GM12873 (cell line): ENCODE measurements at regions not wholly inside any gene's neighbourhood (a gene's known extent, or its start where the extent isn't known, plus 50 kb on each side); places are given as distances from the start of the nearest gene placed in this dataset.

Source experiments
- CTCF ChIP-seq: IDR thresholded peaks from 2 replicates; pipeline ENCODE4 v1.5.1; 2012; ENCODE audit warnings: low read depth, mild to moderate bottlenecking, moderate library complexity, low read length, control low read depth; ENCODE audit not compliant: insufficient read depth; ENCODE audit errors: missing control alignments

DNA sequence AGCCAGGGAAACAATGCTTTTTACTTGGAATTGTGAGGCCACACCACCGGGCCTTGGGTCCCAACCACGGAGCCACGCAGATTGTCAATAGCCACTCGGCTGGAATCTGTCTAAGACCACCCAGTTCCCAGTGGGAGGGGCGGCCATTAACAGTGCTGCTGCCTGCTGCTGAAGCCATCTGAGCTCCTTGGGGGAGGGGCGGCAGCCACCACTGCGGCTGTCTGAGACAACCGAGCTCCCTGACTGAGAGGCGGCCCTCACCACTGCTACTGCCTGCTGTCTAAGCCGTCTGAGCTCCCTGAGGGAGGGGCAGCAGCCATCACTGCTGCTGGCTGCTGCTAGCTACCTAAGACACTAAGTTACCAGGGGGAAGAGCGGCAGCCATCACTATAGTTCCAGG is 64.3 kb downstream of the DMRTA2 start:
- TF ChIP-seq CTCF = no peak

GRCh38 chr1:50357186-50357585 is 66.1 kb downstream of the DMRTA2 start:
- no peak for TF ChIP-seq CTCF

GRCh38 chr1:50354813-50355212 is 68.4 kb downstream of the DMRTA2 start:
- TF ChIP-seq CTCF = no peak

DNA sequence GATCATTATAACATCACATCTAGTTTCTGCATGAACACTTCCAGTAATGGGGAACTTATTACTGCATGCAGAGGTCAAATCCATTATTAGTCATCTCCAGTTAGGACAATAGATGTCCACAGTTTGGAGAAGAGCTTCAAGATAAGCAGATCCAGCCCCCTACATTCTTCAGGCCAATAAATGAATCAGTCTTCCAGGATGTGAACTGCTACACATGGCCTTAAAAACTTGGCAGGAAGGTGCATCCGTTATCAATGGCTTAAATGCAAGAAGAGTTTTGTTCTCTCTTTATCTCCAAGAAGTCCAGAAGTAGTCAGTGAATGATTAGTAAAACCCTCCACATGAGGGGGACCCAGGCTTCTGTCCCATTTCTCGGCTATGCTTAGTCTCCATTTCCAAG is 70.8 kb downstream of the DMRTA2 start:
- TF ChIP-seq CTCF = no peak

- TF ChIP-seq CTCF = no peak
These were observed 72.4 kb downstream of the DMRTA2 start for GRCh38 chr1:50350868-50351267.

DNA sequence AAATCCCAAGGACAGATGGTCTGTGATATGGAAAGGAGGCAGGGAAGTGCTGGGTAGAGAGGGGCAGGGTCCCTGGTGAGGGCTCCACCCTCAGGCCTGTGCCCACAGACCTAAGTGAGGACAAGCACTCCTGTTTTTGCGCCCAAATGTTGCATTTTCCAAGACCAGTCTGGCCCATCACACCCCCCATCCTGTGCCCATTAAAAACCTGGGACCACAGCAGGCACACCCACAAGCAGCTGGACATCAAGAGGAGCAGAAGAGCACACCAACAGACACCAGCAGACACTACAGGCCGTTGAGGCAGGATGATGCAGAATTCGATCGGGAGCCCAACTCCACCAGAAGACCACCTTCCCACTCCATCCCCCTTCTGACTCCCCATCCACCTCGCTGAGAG is 72.8 kb downstream of the DMRTA2 start:
- no peak for TF ChIP-seq CTCF

- no peak for TF ChIP-seq CTCF
These were observed 74.0 kb downstream of the DMRTA2 start for GRCh38 chr1:50349242-50349565.
